Neural progenitor cell (in vitro differentiated cells): ENCODE measurements at regions not wholly inside any gene's neighbourhood (a gene's known extent, or its start where the extent isn't known, plus 50 kb on each side); places are given as distances from the start of the nearest gene placed in this dataset.

ENCODE experiments used
- CTCF ChIP-seq: fragments of 200-600 bp; sonication (generic); IDR thresholded peaks from 2 replicates; pipeline ENCODE4 v1.5.1; 2017; ENCODE audit warnings: antibody characterized with exemption, mild to moderate bottlenecking
- EZH2 ChIP-seq: fragments of 200-600 bp; sonication (generic); IDR thresholded peaks from 2 replicates; pipeline ENCODE4 v1.6.1; 2017; ENCODE audit warnings: antibody characterized with exemption, mild to moderate bottlenecking, moderate library complexity
- EZH2phosphoT487 ChIP-seq: fragments of 200-600 bp; sonication (generic); IDR thresholded peaks from 2 replicates; pipeline ENCODE4 v1.6.1; 2017; ENCODE audit warnings: antibody characterized with exemption

DNA sequence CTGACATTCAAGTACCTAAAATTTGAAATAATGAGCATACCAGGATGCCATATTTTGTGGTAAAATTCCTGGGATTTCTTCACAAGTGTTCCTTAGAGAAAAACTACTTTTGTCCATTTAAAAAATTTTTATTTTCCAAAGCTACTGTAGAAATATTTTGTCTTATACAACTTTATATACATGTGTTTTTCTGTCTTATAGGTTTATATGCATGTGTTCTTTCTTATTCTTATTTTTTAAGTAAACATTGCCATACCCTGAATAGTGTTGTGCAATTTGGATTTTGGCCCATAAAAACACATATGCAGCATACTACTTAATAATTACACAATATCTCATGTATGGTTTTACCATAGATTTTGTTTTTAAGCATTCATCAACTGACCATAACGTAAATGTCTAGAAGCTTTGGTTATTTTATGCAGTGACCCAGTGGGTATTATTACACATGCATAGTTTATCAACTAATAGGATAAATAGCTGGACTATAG lies 1107.4 kb upstream of the SEL1L start:
- TF ChIP-seq CTCF (no peak), EZH2phosphoT487 (no peak), EZH2 (no peak)
